Astrocyte of the spinal cord (primary cell): ENCODE measurements at regions not wholly inside any gene's neighbourhood (a gene's known extent, or its start where the extent isn't known, plus 50 kb on each side); places are given as distances from the start of the nearest gene placed in this dataset.
"Not testable (repeated sequence)": the region's sequence is repeated elsewhere in the genome, so short reads cannot be mapped to it uniquely, and the experiment has no call there.

ENCODE experiments used
- DNase-seq: peaks from one replicate; pipeline ENCODE4 v3.0.0; 2011; ENCODE audit warnings: low read depth, low spot score
- H3K4me3 ChIP-seq: 2 replicates; pipeline ENCODE4 v1.5.1; 2011; ENCODE audit warnings: low read depth, mild to moderate bottlenecking, low read length, moderate library complexity
- CTCF ChIP-seq: IDR thresholded peaks from 2 replicates; pipeline ENCODE4 v1.5.1; 2012; ENCODE audit warnings: low read depth, mild to moderate bottlenecking, low read length, inconsistent platforms
- in situ Hi-C: cut with HindIII; loops from 2 replicates; pipeline ENCODE4 v1.10.0; 2017; ENCODE audit warnings: low sequenced_read_pairs

DNA sequence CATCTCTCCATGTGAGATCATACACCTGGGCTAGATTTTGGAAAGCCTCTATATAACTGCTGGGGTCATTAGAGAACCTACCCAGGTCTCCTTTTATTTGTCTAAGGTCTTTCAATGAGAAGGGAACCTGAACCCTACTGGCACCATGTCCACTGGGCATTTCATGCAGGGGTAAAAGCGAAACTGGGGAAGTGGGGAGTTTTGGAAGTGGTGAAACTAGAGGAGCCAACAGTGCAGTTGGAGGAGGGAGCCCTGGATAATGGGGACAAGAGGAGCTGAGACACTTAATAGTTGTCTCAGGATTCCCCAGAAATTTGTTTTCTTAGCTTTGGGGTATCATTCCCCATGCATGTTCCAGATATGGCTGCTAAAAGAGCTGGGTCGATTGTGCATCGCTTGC, 169.0 kb upstream of the NREP start:
- DNase-seq, result no peak
- TF ChIP-seq CTCF, result no peak
- H3K4me3 ChIP-seq, result no peak overlapping the region
- in situ Hi-C loops, result no loop called here

DNA sequence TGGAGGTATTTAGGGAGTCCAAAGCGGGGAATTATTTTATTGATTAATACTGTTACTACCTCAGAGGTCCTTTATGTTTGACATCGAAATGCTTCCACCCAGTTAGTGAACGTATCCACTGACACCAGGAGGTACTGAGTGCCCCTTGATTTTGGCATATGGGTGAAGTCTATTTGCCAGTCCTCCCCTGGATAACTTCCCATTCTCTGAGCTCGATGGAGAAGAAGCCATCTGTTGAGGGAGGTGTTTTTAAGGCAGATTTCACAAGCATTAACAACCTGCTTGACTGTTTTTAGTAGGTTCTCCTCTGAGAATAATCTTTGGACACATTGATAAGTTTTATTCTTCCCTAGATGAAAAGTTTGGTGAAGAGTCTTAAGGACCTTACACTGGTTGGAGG, 165.3 kb upstream of the NREP start:
- in situ Hi-C loops, result no loop called here
- no peak overlapping the region for H3K4me3 ChIP-seq
- no peak for DNase-seq
- TF ChIP-seq CTCF, result no peak

DNA sequence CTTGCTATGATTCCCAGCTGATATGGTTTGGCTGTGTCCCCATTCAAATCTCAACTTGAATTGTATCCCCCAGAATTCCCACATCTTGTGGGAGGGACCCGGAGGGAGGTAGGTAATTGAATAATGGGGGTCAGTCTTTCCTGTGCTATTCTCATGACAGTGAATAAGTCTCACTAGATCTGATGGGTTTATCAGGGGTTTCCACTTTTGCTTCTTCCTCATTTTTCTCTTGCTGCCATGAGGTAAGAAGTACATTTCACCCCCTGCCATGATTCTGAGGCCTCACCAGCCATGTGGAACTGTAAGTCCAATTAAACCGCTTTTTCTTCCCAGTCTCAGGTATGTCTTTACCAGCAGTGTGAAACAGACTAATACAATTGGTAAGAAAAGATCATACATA, 164.7 kb upstream of the NREP start:
- H3K4me3 ChIP-seq, DNase-seq, in situ Hi-C loops: not testable (repeated sequence)

GRCh38 chr5:111914966-111915636, 158.1 kb upstream of the NREP start:
- in situ Hi-C loops, result no loop called here
- H3K4me3 ChIP-seq, result no peak overlapping the region
- TF ChIP-seq CTCF, result no peak
- DNase-seq, result no peak

- TF ChIP-seq CTCF, result no peak
- no peak for DNase-seq
- in situ Hi-C loops, result no loop called here
- no peak overlapping the region for H3K4me3 ChIP-seq
Measured at GRCh38 chr5:111902436-111902835, 145.4 kb upstream of the NREP start.

DNA sequence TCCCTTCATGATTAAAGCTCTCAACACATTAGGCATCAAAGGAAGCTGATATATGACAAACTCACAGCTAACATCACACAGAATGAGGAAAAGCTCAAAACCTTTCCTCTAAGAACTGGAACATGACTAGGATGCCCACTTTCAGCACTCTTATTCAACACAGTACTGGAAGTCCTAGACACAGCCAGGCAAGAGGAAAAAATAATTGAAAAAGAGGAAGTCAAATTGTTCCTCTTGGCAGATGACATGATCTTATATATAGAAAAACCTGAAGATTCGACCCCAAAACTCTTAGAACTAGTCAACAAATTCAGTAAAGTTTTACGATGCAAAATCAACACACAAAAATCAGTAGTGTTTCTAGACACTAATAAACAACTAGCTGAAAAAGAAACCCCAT, 144.3 kb upstream of the NREP start:
- H3K4me3 ChIP-seq, result no peak overlapping the region
- no peak for TF ChIP-seq CTCF
- in situ Hi-C loops, result no loop called here
- DNase-seq, result no peak

GRCh38 chr5:111892949-111893348, 136.0 kb upstream of the NREP start:
- DNase-seq, result no peak
- TF ChIP-seq CTCF, result no peak
- in situ Hi-C loops, result no loop called here
- no peak overlapping the region for H3K4me3 ChIP-seq
